CD4-positive, alpha-beta T cell (primary cell): ENCODE measurements at regions not wholly inside any gene's neighbourhood (a gene's known extent, or its start where the extent isn't known, plus 50 kb on each side); places are given as distances from the start of the nearest gene placed in this dataset.

Experiments used
- ATAC-seq: fragments of 200-7000 bp; cut with Tn5 transposase; one replicate; pipeline ENCODE4 v1.10.0; 2022; ENCODE audit warnings: mild to moderate bottlenecking; ENCODE audit not compliant: poor library complexity
- CTCF ChIA-PET: fragments of 350-600 bp; sonication (Branson Sonifier 250); formaldehyde crosslinking; loops from one replicate; lab custom pipeline; 2021; ENCODE audit warnings: antibody characterized with exemption, inconsistent platforms; lab: Charles Lee
- POLR2A ChIA-PET: fragments of 350-600 bp; sonication (Branson Sonifier 250); formaldehyde crosslinking; loops from one replicate; lab custom pipeline; 2021; ENCODE audit warnings: antibody characterized with exemption, inconsistent platforms; lab: Charles Lee
- DNase-seq, 14 experiments: peaks; one replicate each; pipeline ENCODE4 v3.0.0-alpha.2; 2013 to 2020; ENCODE audit warnings: mixed read lengths in 2 of 14
- H3K27ac ChIP-seq, 2 donors: one replicate each; pipeline versions ENCODE4 v1.5.1 to v1.7.0; 2013; ENCODE audit warnings: low read length in 2 of 2, low read depth in 1 of 2, mild to moderate bottlenecking in 1 of 2
- H3K27me3 ChIP-seq, 2 experiments: 1 replicate in 1 of 2; 2 replicates in 1 of 2; pipeline versions ENCODE4 v1.6.1 to v1.7.0; 2013; ENCODE audit warnings: low read length in 2 of 2, control low read depth in 1 of 2, mild to moderate bottlenecking in 1 of 2, moderate library complexity in 1 of 2; ENCODE audit not compliant: insufficient read depth in 2 of 2, control insufficient read depth in 1 of 2
- H3K36me3 ChIP-seq: one replicate; pipeline ENCODE4 v1.6.1; 2013; ENCODE audit warnings: low read length, control low read depth; ENCODE audit not compliant: insufficient read depth
- H3K4me1 ChIP-seq: one replicate; pipeline ENCODE4 v1.6.1; 2013; ENCODE audit warnings: low read length, control low read depth; ENCODE audit not compliant: insufficient read depth
- H3K4me3 ChIP-seq: one replicate; pipeline ENCODE4 v1.5.1; 2013; ENCODE audit warnings: mild to moderate bottlenecking, low read length, moderate library complexity
- H3K9me3 ChIP-seq, 2 experiments: 1 replicate in 1 of 2; 2 replicates in 1 of 2; pipeline versions ENCODE4 v1.6.1 to v1.7.0; 2013; ENCODE audit warnings: low read length in 2 of 2, mild to moderate bottlenecking in 2 of 2, control low read depth in 1 of 2, moderate library complexity in 1 of 2; ENCODE audit not compliant: control insufficient read depth in 1 of 2, insufficient read depth in 1 of 2
- H3K27ac Mint-ChIP-seq: one replicate; pipeline ENCODE4 v1.8.0; 2020; ENCODE audit warnings: mixed read lengths
- H3K27me3 Mint-ChIP-seq: one replicate; pipeline ENCODE4 v1.8.0; 2021; ENCODE audit warnings: mixed read lengths
- H3K36me3 Mint-ChIP-seq: one replicate; pipeline ENCODE4 v1.8.0; 2021; ENCODE audit warnings: low read depth, mixed read lengths
- H3K4me1 Mint-ChIP-seq: one replicate; pipeline ENCODE4 v1.8.0; 2021; ENCODE audit warnings: low read depth, mixed read lengths
- H3K4me3 Mint-ChIP-seq: one replicate; pipeline ENCODE4 v1.8.0; 2020; ENCODE audit warnings: mild to moderate bottlenecking, mixed read lengths
- H3K9me3 Mint-ChIP-seq: one replicate; pipeline ENCODE4 v1.8.0; 2020; ENCODE audit warnings: mixed read lengths
- intact Hi-C, 2 experiments: fragments of 100-400 bp; cut with DNase I in 1 of 2; cut with micrococcal nuclease in 1 of 2; formaldehyde crosslinking; loops; one replicate each; pipeline versions ENCODE4 v1.15.1 to v1.9.0; 2023 to 2025; cut with DNase I, micrococcal nuclease
- TF ChIP-seq, protein P1 (sequence below): fragments of 200-600 bp; IDR thresholded peaks from one replicate; pipeline ENCODE4 v1.8.0; 2022; ENCODE audit warnings: antibody characterized with exemption, mild to moderate bottlenecking

DNA sequence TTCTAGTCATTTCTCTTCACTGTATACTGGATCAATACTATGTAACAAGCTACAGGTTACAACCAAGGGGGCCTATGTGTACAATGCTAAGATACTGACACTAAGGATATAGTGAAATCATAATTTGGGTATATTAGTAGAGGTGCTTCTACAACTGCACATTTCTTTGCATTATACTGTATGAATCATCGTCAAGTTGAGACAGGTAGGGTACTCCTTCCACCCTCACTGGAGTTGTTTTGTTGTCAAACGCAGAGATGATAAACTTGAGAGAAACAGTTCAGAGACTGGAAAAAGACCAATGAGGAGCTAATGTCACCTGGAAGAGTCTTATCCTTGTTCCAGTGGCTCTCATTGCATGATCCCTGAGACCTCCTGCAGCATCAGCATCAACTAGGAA lies 208.2 kb upstream of the PRPS1L1 start:
- ATAC-seq: no peak
- no peak overlapping the region for H3K27ac ChIP-seq
- ChIA-PET POLR2A (no interaction called here), CTCF (no interaction called here)
- no peaks in the 10 kb centered on the region for H3K27me3 ChIP-seq
- H3K4me1 Mint-ChIP-seq: no peaks in the 10 kb centered on the region
- H3K4me1 ChIP-seq: no peaks in the 10 kb centered on the region
- peaks cover 5% of the 10 kb centered on the region for H3K27me3 Mint-ChIP-seq
- intact Hi-C loops: no loop called here
- no peaks in the 10 kb centered on the region for H3K9me3 Mint-ChIP-seq
- no peaks in the 10 kb centered on the region for H3K9me3 ChIP-seq
- H3K36me3 Mint-ChIP-seq: no peaks in the 10 kb centered on the region
- H3K36me3 ChIP-seq: no peaks in the 10 kb centered on the region
- no peak overlapping the region for H3K4me3 ChIP-seq
- DNase-seq: no peak
- H3K4me3 Mint-ChIP-seq: no peak overlapping the region
- TF ChIP-seq, protein P1, sequence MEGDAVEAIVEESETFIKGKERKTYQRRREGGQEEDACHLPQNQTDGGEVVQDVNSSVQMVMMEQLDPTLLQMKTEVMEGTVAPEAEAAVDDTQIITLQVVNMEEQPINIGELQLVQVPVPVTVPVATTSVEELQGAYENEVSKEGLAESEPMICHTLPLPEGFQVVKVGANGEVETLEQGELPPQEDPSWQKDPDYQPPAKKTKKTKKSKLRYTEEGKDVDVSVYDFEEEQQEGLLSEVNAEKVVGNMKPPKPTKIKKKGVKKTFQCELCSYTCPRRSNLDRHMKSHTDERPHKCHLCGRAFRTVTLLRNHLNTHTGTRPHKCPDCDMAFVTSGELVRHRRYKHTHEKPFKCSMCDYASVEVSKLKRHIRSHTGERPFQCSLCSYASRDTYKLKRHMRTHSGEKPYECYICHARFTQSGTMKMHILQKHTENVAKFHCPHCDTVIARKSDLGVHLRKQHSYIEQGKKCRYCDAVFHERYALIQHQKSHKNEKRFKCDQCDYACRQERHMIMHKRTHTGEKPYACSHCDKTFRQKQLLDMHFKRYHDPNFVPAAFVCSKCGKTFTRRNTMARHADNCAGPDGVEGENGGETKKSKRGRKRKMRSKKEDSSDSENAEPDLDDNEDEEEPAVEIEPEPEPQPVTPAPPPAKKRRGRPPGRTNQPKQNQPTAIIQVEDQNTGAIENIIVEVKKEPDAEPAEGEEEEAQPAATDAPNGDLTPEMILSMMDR: no peak
- no peak overlapping the region for H3K27ac Mint-ChIP-seq

DNA sequence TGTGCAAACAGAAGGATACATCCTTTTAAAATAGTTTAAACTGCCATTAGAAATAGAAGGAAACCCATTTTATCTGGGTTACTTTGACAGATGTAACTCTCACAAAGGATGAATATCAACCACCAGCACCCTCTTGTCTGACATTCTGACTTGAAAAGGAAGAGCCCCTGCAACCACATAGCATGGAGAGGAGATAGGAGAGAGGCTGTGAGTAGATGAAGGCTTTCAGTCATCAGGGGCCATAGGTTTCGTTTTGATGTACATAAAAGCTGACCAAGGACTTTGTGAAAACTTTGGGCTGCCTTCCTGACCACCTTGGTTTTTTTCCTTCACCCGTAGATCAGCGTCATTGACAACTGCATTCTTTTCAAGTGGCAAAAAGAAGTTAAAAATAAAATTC lies 211.6 kb upstream of the PRPS1L1 start:
- no peaks in the 10 kb centered on the region for H3K36me3 ChIP-seq
- H3K4me3 ChIP-seq: no peak overlapping the region
- no peaks in the 10 kb centered on the region for H3K27me3 ChIP-seq
- no peak for ATAC-seq
- Mint-ChIP-seq H3K36me3 (no peaks in the 10 kb centered on the region), H3K27ac (no peak overlapping the region), H3K27me3 (peaks cover 5% of the 10 kb centered on the region), H3K9me3 (no peaks in the 10 kb centered on the region), H3K4me1 (no peaks in the 10 kb centered on the region), H3K4me3 (no peak overlapping the region)
- POLR2A ChIA-PET: no interaction called here
- DNase-seq: no peak
- H3K9me3 ChIP-seq: no peaks in the 10 kb centered on the region
- H3K27ac ChIP-seq: no peak overlapping the region
- TF ChIP-seq, protein P1: no peak
- intact Hi-C loops: no loop called here
- no peaks in the 10 kb centered on the region for H3K4me1 ChIP-seq
- CTCF ChIA-PET: no interaction called here

DNA sequence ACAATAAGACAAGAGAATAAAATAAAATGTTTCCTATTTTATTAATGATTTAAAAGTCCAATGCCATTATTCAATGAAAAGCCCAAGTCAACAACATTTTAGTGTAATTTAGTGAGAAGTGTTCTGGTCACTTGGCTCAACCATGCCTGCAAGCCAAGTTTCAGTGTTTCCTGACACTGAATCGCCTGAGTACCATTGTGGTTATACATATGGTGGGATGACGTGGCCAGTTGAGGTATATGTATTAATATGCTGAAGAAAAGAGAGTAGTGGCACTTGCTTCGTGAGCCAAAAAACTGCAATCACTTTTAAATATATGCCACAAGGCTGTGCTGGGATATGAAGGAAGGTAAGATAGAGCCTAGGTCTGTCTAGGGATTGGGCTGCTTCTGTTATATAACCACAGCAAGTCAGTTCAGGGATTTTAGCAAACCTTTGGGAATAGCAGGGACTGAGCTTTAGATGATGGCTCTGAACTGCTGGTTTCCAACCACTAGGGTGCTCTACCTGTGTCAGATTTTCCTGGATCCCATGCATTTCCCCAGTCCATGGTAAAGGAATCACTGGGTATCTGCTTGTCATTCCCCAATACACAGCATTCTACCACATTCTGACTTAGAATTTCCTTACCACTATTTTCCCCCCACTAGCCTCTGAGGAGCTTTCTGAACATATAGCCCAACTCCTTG lies 214.0 kb upstream of the PRPS1L1 start:
- ChIA-PET POLR2A (no interaction called here), CTCF (no interaction called here)
- TF ChIP-seq, protein P1: no peak
- ATAC-seq (no peak), DNase-seq (no peak)
- Histone ChIP-seq H3K4me1 (no peaks in the 10 kb centered on the region), H3K27me3 (no peaks in the 10 kb centered on the region), H3K36me3 (no peaks in the 10 kb centered on the region), H3K4me3 (no peak overlapping the region), H3K27ac (no peak overlapping the region), H3K9me3 (no peaks in the 10 kb centered on the region)
- Mint-ChIP-seq H3K27ac (no peak overlapping the region), H3K4me1 (no peaks in the 10 kb centered on the region), H3K36me3 (no peaks in the 10 kb centered on the region), H3K4me3 (no peak overlapping the region), H3K27me3 (peaks cover 5% of the 10 kb centered on the region), H3K9me3 (peaks cover 3% of the 10 kb centered on the region)
- intact Hi-C loops: no loop called here
